ENCODE measurements at regions not wholly inside any gene's neighbourhood (a gene's known extent, or its start where the extent isn't known, plus 50 kb on each side); places are given as distances from the start of the nearest gene placed in this dataset.

- H3K36me3 ChIP-seq (ENCODE audit: control insufficient read depth, insufficient read depth, low read length) = no peaks in the 10 kb centered on the region
- no peak overlapping the region for H3K27ac ChIP-seq (ENCODE audit: low read length)
- no peaks in the 10 kb centered on the region for H3K27me3 ChIP-seq (ENCODE audit: control insufficient read depth, insufficient read depth, low read length)
- H3K9me3 ChIP-seq (replicated peaks; ENCODE audit: control insufficient read depth, low read depth, low read length) = no peaks in the 10 kb centered on the region
- no CpG with 5 or more reads among the region's 3 CpGs for WGBS (ENCODE audit: insufficient coverage)
- no peak overlapping the region for H3K4me3 ChIP-seq (ENCODE audit: low read length)
- H3K4me1 ChIP-seq (ENCODE audit: control insufficient read depth, insufficient read depth, low read length) = peaks cover 7% of the 10 kb centered on the region
- DNase-seq = peak; percentile 56
Measured at GRCh38 chr2:45134726-45135125, 125.5 kb upstream of the SIX2 start.

- Histone ChIP-seq H3K36me3 (ENCODE audit: control insufficient read depth, insufficient read depth, low read length) (no peaks in the 10 kb centered on the region), H3K27me3 (ENCODE audit: control insufficient read depth, insufficient read depth, low read length) (no peaks in the 10 kb centered on the region), H3K4me1 (ENCODE audit: control insufficient read depth, insufficient read depth, low read length) (peaks cover 7% of the 10 kb centered on the region), H3K4me3 (ENCODE audit: low read length) (no peak overlapping the region), H3K27ac (ENCODE audit: low read length) (no peak overlapping the region), H3K9me3 (replicated peaks; ENCODE audit: control insufficient read depth, low read depth, low read length) (no peaks in the 10 kb centered on the region)
- WGBS (ENCODE audit: insufficient coverage) = no CpG with 5 or more reads among the region's 1 CpG
- peak; percentile 7 for DNase-seq
Measured at GRCh38 chr2:45134014-45134413, 124.8 kb upstream of the SIX2 start.

- Histone ChIP-seq H3K36me3 (ENCODE audit: control insufficient read depth, insufficient read depth, low read length) (no peaks in the 10 kb centered on the region), H3K27ac (ENCODE audit: low read length) (no peak overlapping the region), H3K4me1 (ENCODE audit: control insufficient read depth, insufficient read depth, low read length) (peaks cover 7% of the 10 kb centered on the region), H3K27me3 (ENCODE audit: control insufficient read depth, insufficient read depth, low read length) (no peaks in the 10 kb centered on the region), H3K9me3 (replicated peaks; ENCODE audit: control insufficient read depth, low read depth, low read length) (no peaks in the 10 kb centered on the region), H3K4me3 (ENCODE audit: low read length) (no peak overlapping the region)
- DNase-seq = no peak
- WGBS (ENCODE audit: insufficient coverage) = 88% methylated on average over 1 of the region's 4 CpGs
Measured at GRCh38 chr2:45132551-45132950, 123.3 kb upstream of the SIX2 start.

GRCh38 chr2:45131587-45131986, 122.3 kb upstream of the SIX2 start:
- 73% methylated on average over 14 of the region's 14 CpGs for WGBS (ENCODE audit: insufficient coverage)
- no peaks in the 10 kb centered on the region for H3K36me3 ChIP-seq (ENCODE audit: control insufficient read depth, insufficient read depth, low read length)
- H3K9me3 ChIP-seq (replicated peaks; ENCODE audit: control insufficient read depth, low read depth, low read length) = no peaks in the 10 kb centered on the region
- no peak overlapping the region for H3K27ac ChIP-seq (ENCODE audit: low read length)
- H3K4me3 ChIP-seq (ENCODE audit: low read length) = no peak overlapping the region
- H3K4me1 ChIP-seq (ENCODE audit: control insufficient read depth, insufficient read depth, low read length) = peaks cover 7% of the 10 kb centered on the region
- no peaks in the 10 kb centered on the region for H3K27me3 ChIP-seq (ENCODE audit: control insufficient read depth, insufficient read depth, low read length)
- DNase-seq = no peak

GRCh38 chr2:45130736-45131135, 121.5 kb upstream of the SIX2 start:
- Histone ChIP-seq H3K27me3 (ENCODE audit: control insufficient read depth, insufficient read depth, low read length) (no peaks in the 10 kb centered on the region), H3K36me3 (ENCODE audit: control insufficient read depth, insufficient read depth, low read length) (no peaks in the 10 kb centered on the region)
- 80% methylated on average over 1 of the region's 2 CpGs for WGBS (ENCODE audit: insufficient coverage)

GRCh38 chr2:45128580-45128997, 119.3 kb upstream of the SIX2 start:
- no peak overlapping the region for H3K27ac ChIP-seq (ENCODE audit: low read length)
- 57% methylated on average over 1 of the region's 1 CpG for WGBS (ENCODE audit: insufficient coverage)
- no peak overlapping the region for H3K4me3 ChIP-seq (ENCODE audit: low read length)
- DNase-seq = peak; percentile 32
- H3K4me1 ChIP-seq (ENCODE audit: control insufficient read depth, insufficient read depth, low read length) = no peaks in the 10 kb centered on the region
- H3K36me3 ChIP-seq (ENCODE audit: control insufficient read depth, insufficient read depth, low read length) = no peaks in the 10 kb centered on the region
- no peaks in the 10 kb centered on the region for H3K27me3 ChIP-seq (ENCODE audit: control insufficient read depth, insufficient read depth, low read length)
- H3K9me3 ChIP-seq (replicated peaks; ENCODE audit: control insufficient read depth, low read depth, low read length) = no peaks in the 10 kb centered on the region

More at GRCh38 chr2:45130736-45131135, 121.5 kb upstream of the SIX2 start:
- H3K27ac ChIP-seq (ENCODE audit: low read length) = no peak overlapping the region
- no peaks in the 10 kb centered on the region for H3K9me3 ChIP-seq (replicated peaks; ENCODE audit: control insufficient read depth, low read depth, low read length)
- no peak for DNase-seq
- peaks cover 7% of the 10 kb centered on the region for H3K4me1 ChIP-seq (ENCODE audit: control insufficient read depth, insufficient read depth, low read length)
- H3K4me3 ChIP-seq (ENCODE audit: low read length) = no peak overlapping the region

- Histone ChIP-seq H3K4me3 (ENCODE audit: low read length) (no peak overlapping the region), H3K27me3 (ENCODE audit: control insufficient read depth, insufficient read depth, low read length) (no peaks in the 10 kb centered on the region), H3K4me1 (ENCODE audit: control insufficient read depth, insufficient read depth, low read length) (no peaks in the 10 kb centered on the region), H3K9me3 (replicated peaks; ENCODE audit: control insufficient read depth, low read depth, low read length) (no peaks in the 10 kb centered on the region), H3K36me3 (ENCODE audit: control insufficient read depth, insufficient read depth, low read length) (no peaks in the 10 kb centered on the region), H3K27ac (ENCODE audit: low read length) (no peak overlapping the region)
- DNase-seq = no peak
- WGBS (ENCODE audit: insufficient coverage) = 89% methylated on average over 4 of the region's 4 CpGs
Measured at GRCh38 chr2:45127891-45128290, 118.6 kb upstream of the SIX2 start.

GRCh38 chr2:45127321-45127720, 118.1 kb upstream of the SIX2 start:
- Histone ChIP-seq H3K4me3 (ENCODE audit: low read length) (no peak overlapping the region), H3K4me1 (ENCODE audit: control insufficient read depth, insufficient read depth, low read length) (no peaks in the 10 kb centered on the region), H3K36me3 (ENCODE audit: control insufficient read depth, insufficient read depth, low read length) (no peaks in the 10 kb centered on the region), H3K27me3 (ENCODE audit: control insufficient read depth, insufficient read depth, low read length) (no peaks in the 10 kb centered on the region), H3K27ac (ENCODE audit: low read length) (no peak overlapping the region), H3K9me3 (replicated peaks; ENCODE audit: control insufficient read depth, low read depth, low read length) (no peaks in the 10 kb centered on the region)
- DNase-seq = peak; percentile 11
- WGBS (ENCODE audit: insufficient coverage) = 78% methylated on average over 5 of the region's 6 CpGs

- Histone ChIP-seq H3K4me3 (ENCODE audit: low read length) (no peak overlapping the region), H3K9me3 (replicated peaks; ENCODE audit: control insufficient read depth, low read depth, low read length) (no peaks in the 10 kb centered on the region), H3K4me1 (ENCODE audit: control insufficient read depth, insufficient read depth, low read length) (no peaks in the 10 kb centered on the region), H3K27me3 (ENCODE audit: control insufficient read depth, insufficient read depth, low read length) (no peaks in the 10 kb centered on the region), H3K27ac (ENCODE audit: low read length) (no peak overlapping the region), H3K36me3 (ENCODE audit: control insufficient read depth, insufficient read depth, low read length) (no peaks in the 10 kb centered on the region)
- WGBS (ENCODE audit: insufficient coverage) = 100% methylated on average over 1 of the region's 4 CpGs
- DNase-seq = no peak
Measured at GRCh38 chr2:45125232-45125631, 116.0 kb upstream of the SIX2 start.

- no peak for DNase-seq
- Histone ChIP-seq H3K27me3 (ENCODE audit: control insufficient read depth, insufficient read depth, low read length) (no peaks in the 10 kb centered on the region), H3K4me3 (ENCODE audit: low read length) (no peak overlapping the region), H3K36me3 (ENCODE audit: control insufficient read depth, insufficient read depth, low read length) (no peaks in the 10 kb centered on the region), H3K4me1 (ENCODE audit: control insufficient read depth, insufficient read depth, low read length) (no peaks in the 10 kb centered on the region), H3K27ac (ENCODE audit: low read length) (no peak overlapping the region), H3K9me3 (replicated peaks; ENCODE audit: control insufficient read depth, low read depth, low read length) (no peaks in the 10 kb centered on the region)
- 100% methylated on average over 2 of the region's 5 CpGs for WGBS (ENCODE audit: insufficient coverage)
Measured at GRCh38 chr2:45124456-45124855, 115.2 kb upstream of the SIX2 start.

- Histone ChIP-seq H3K27me3 (ENCODE audit: control insufficient read depth, insufficient read depth, low read length) (no peaks in the 10 kb centered on the region), H3K27ac (ENCODE audit: low read length) (no peak overlapping the region), H3K4me1 (ENCODE audit: control insufficient read depth, insufficient read depth, low read length) (no peaks in the 10 kb centered on the region), H3K9me3 (replicated peaks; ENCODE audit: control insufficient read depth, low read depth, low read length) (no peaks in the 10 kb centered on the region), H3K4me3 (ENCODE audit: low read length) (no peak overlapping the region), H3K36me3 (ENCODE audit: control insufficient read depth, insufficient read depth, low read length) (no peaks in the 10 kb centered on the region)
- 93% methylated on average over 3 of the region's 6 CpGs for WGBS (ENCODE audit: insufficient coverage)
- no peak for DNase-seq
Measured at GRCh38 chr2:45123521-45124191, 114.4 kb upstream of the SIX2 start.

All from muscle of leg (tissue), 3 donors.